HepG2 (cell line): ENCODE measurements at regions not wholly inside any gene's neighbourhood (a gene's known extent, or its start where the extent isn't known, plus 50 kb on each side); places are given as distances from the start of the nearest gene placed in this dataset.

Source experiments
- ATAC-seq: fragments of 200-7000 bp; cut with Tn5 transposase; 3 replicates; pipeline ENCODE4 v1.9.1; 2020; ENCODE audit warnings: mild to moderate bottlenecking, moderate library complexity
- BruUV-seq: library from RNA; stranded (reverse); fragments of 400-500 nt; replicated peaks from 2 replicates; lab custom pipeline; 2021; lab: Mats Ljungman, UMichigan
- CTCF ChIA-PET: fragments of 300-600 bp; formaldehyde crosslinking; extraction: SDS; loops from one replicate; lab custom pipeline; 2021; ENCODE audit warnings: low total read pairs, inconsistent platforms, low intra/inter-chr PET ratio; lab: Yijun Ruan, JAX
- POLR2A ChIA-PET: fragments of 350-600 bp; sonication (Branson Sonifier 250); formaldehyde crosslinking; loops from one replicate; lab custom pipeline; 2020; ENCODE audit warnings: antibody characterized with exemption, inconsistent platforms; lab: Yijun Ruan, JAX
- DNase-seq: peaks from one replicate; pipeline ENCODE4 v3.0.0-alpha.2; 2015; ENCODE audit warnings: low spot score
- FAIRE-seq: peaks from 3 replicates; lab custom pipeline; 2011; peaks lifted over from hg19 to GRCh38; lab: Jason Lieb, UNC
- H2AFZ ChIP-seq: one replicate; pipeline ENCODE4 v1.6.1; 2011; ENCODE audit warnings: low read length, inconsistent platforms
- H3K27ac ChIP-seq: fragments of 300-600 bp; 3 replicates; pipeline ENCODE4 v1.8.0; 2011; ENCODE audit warnings: mixed run types, mild to moderate bottlenecking, mixed read lengths, low read length, inconsistent platforms; ENCODE audit not compliant: insufficient read depth; ENCODE audit errors: extremely low read length
- H3K27me3 ChIP-seq, 2 experiments: fragments of 200-600 bp in 1 of 2; 2 replicates in 1 of 2; 3 replicates in 1 of 2; pipeline versions ENCODE4 v1.6.0 to v1.8.0; 2011; ENCODE audit warnings: low read length in 2 of 2, mild to moderate bottlenecking in 2 of 2, moderate library complexity in 2 of 2, inconsistent platforms in 1 of 2; ENCODE audit not compliant: insufficient read depth in 2 of 2, control insufficient read depth in 1 of 2
- H3K36me3 ChIP-seq, 2 experiments: fragments of 200-600 bp in 1 of 2; replicated peaks in 1 of 2; 2 replicates in 1 of 2; 3 replicates in 1 of 2; pipeline versions ENCODE4 v1.5.1 to v1.8.0; 2011; ENCODE audit warnings: low read length in 2 of 2, inconsistent platforms in 1 of 2; ENCODE audit not compliant: insufficient read depth in 2 of 2, control insufficient read depth in 1 of 2
- H3K4me1 ChIP-seq: 2 replicates; pipeline ENCODE4 v1.5.1; 2012; ENCODE audit warnings: low read length, inconsistent platforms; ENCODE audit not compliant: insufficient read depth
- H3K4me2 ChIP-seq: 2 replicates; pipeline ENCODE4 v1.6.0; 2011; ENCODE audit warnings: low read depth, low read length, inconsistent platforms
- H3K4me3 ChIP-seq, 3 experiments: fragments of 200-600 bp in 1 of 3; sonication (generic), shearing (Covaris generic) in 1 of 3; replicated peaks in 1 of 3; 2 replicates each; pipeline ENCODE4 v1.5.1; 2011 to 2016; ENCODE audit warnings: low read length in 3 of 3, inconsistent platforms in 2 of 3, low read depth in 2 of 3, mild to moderate bottlenecking in 2 of 3, control low read depth in 1 of 3, mixed read lengths in 1 of 3; ENCODE audit not compliant: insufficient read depth in 1 of 3
- H3K79me2 ChIP-seq: one replicate; pipeline ENCODE4 v1.6.1; 2011; ENCODE audit warnings: low read length, inconsistent platforms; ENCODE audit not compliant: insufficient read depth
- H3K9ac ChIP-seq: 2 replicates; pipeline ENCODE4 v1.6.0; 2011; ENCODE audit warnings: mild to moderate bottlenecking, low read depth, low read length, inconsistent platforms; ENCODE audit not compliant: insufficient read depth
- H3K9me3 ChIP-seq: 2 replicates; pipeline ENCODE4 v1.5.1; 2012; ENCODE audit warnings: mild to moderate bottlenecking, low read length
- H4K20me1 ChIP-seq: 2 replicates; pipeline ENCODE4 v1.6.0; 2011; ENCODE audit warnings: inconsistent platforms, mild to moderate bottlenecking, low read length, moderate library complexity; ENCODE audit not compliant: insufficient read depth
- CHD4 ChIP-seq: fragments of 200-600 bp; sonication (generic); IDR thresholded peaks from 2 replicates; pipeline ENCODE4 v1.7.0; 2017; ENCODE audit warnings: mild to moderate bottlenecking, low read length, borderline replicate concordance
- HOXA3 ChIP-seq: sonication (generic); formaldehyde crosslinking; IDR thresholded peaks from 2 replicates; pipeline ENCODE4 v1.5.0; 2020; ENCODE audit warnings: missing genetic modification reagents
- KLF6 ChIP-seq: IDR thresholded peaks from 2 replicates; pipeline ENCODE4 v1.8.0; 2016; ENCODE audit warnings: missing biosample characterization, missing genetic modification reagents
- KMT2A ChIP-seq: sonication (generic); formaldehyde crosslinking; IDR thresholded peaks from 2 replicates; pipeline ENCODE4 v1.4.0; 2020; ENCODE audit warnings: missing genetic modification reagents
- LCORL ChIP-seq, 2 experiments: fragments of 450-650 bp in 1 of 2; sonication (generic) in 1 of 2; formaldehyde crosslinking in 1 of 2; IDR thresholded peaks; 2 replicates each; pipeline versions ENCODE4 v1.5.0 to v1.6.1; 2017 to 2020; ENCODE audit warnings: antibody characterized with exemption in 1 of 2, missing genetic modification reagents in 1 of 2
- NFYC ChIP-seq: IDR thresholded peaks from 2 replicates; pipeline ENCODE4 v1.6.1; 2016; ENCODE audit warnings: missing genetic modification reagents, missing compliant biosample characterization
- RBM22 ChIP-seq: fragments of 200-400 bp; formaldehyde crosslinking; optimal IDR thresholded peaks from 2 replicates; pipeline ENCODE3; 2017; ENCODE audit warnings: mild to moderate bottlenecking, low read length, moderate library complexity
- TBX3 ChIP-seq: fragments of 450-650 bp; IDR thresholded peaks from 2 replicates; pipeline ENCODE4 v1.6.1; 2017; ENCODE audit warnings: antibody characterized with exemption, mild to moderate bottlenecking, inconsistent platforms, borderline replicate concordance
- TOE1 ChIP-seq: sonication (generic); formaldehyde crosslinking; IDR thresholded peaks from 2 replicates; pipeline ENCODE4 v1.4.0; 2020; ENCODE audit warnings: mild to moderate bottlenecking, missing genetic modification reagents
- TP53 ChIP-seq: sonication (generic); formaldehyde crosslinking; conservative IDR thresholded peaks from 2 replicates; pipeline ENCODE4 v1.4.0; 2020; ENCODE audit warnings: missing genetic modification reagents
- ZC3H13 ChIP-seq: sonication (generic); formaldehyde crosslinking; IDR thresholded peaks from 2 replicates; pipeline ENCODE4 v1.8.1; 2023; ENCODE audit warnings: mild to moderate bottlenecking, missing genetic modification reagents, moderate library complexity
- ZNF205 ChIP-seq: IDR thresholded peaks from 2 replicates; pipeline ENCODE4 v1.6.1; 2018; ENCODE audit warnings: missing biosample characterization, missing genetic modification reagents
- ZNF672 ChIP-seq: sonication (generic); formaldehyde crosslinking; IDR thresholded peaks from 2 replicates; pipeline ENCODE4 v1.8.1; 2022; ENCODE audit warnings: missing genetic modification reagents
- ZNF841 ChIP-seq: sonication (generic); formaldehyde crosslinking; IDR thresholded peaks from 2 replicates; pipeline ENCODE4 v1.8.1; 2023; ENCODE audit warnings: missing genetic modification reagents, borderline replicate concordance
- WGBS: methylation state at CpG from one replicate; pipeline ENCODE4 v1.1.6; 2017; ENCODE audit warnings: low lambda C conversion rate; 5-methylcytosine and 5-hydroxymethylcytosine counted together
- in situ Hi-C: cut with HindIII; loops from 2 replicates; pipeline ENCODE4 v1.10.0; 2017; ENCODE audit warnings: low pct_unique_long_range_greater_than_20kb; ENCODE audit not compliant: extremely low pct_ligation_motif_present
- intact Hi-C: fragments of 100-400 bp; cut with micrococcal nuclease; formaldehyde crosslinking; loops from one replicate; pipeline ENCODE4 v1.10.0; 2022; ENCODE audit not compliant: unreplicated experiment
- TF ChIP-seq, protein P1 (sequence below), 2 experiments: sonication (generic) in 1 of 2; formaldehyde crosslinking in 1 of 2; IDR thresholded peaks; 2 replicates each; pipeline versions ENCODE4 v1.4.0 to v1.6.1; 2016 to 2020; ENCODE audit warnings: borderline replicate concordance in 1 of 2, low read depth in 1 of 2, mild to moderate bottlenecking in 1 of 2, missing genetic modification reagents in 1 of 2
- TF ChIP-seq, protein P2 (sequence below): IDR thresholded peaks from 2 replicates; pipeline ENCODE4 v1.6.1; 2016; ENCODE audit warnings: mild to moderate bottlenecking

DNA sequence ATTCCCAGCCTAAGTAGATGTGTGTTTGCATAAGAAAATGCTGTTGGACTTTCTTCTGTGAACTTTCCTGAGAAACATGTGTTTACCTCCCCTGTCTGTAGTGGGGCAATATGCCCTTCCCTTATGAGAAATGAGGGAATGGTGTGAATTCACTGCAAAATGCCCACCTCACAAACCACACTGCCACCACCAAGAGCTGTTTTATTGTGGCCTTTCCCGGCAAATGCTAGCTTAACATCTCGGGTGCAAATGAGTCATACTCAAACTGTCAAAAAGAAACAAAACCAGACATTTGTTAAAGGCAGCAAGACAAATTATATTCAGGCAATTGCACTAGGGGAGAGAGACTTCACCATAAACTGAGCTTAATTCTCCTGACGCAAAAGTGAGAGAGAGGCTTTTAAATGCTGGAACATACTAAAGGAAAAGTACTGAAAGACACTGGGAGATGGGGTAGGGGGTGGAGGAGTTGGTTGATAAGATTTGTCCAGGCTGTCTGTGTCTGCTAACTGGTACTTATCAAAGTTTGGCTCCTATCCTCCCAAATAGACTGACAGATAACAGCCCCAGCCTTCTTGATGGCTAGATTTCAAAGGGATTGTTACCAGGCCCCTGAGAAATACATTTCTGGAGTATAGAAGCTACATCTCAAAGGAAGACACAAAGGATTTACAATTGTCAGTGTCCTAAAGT is 70.9 kb upstream of the OR5AK2 start:
- no peak for DNase-seq
- WGBS, result 44% methylated on average over 3 of the region's 3 CpGs
- no peak overlapping the region for H2AFZ ChIP-seq
- ChIA-PET CTCF (no interaction called here), POLR2A (no interaction called here)
- in situ Hi-C loops, result no loop called here
- intact Hi-C loops, result no loop called here
- no peaks in the 10 kb centered on the region for H4K20me1 ChIP-seq
- no peaks in the 10 kb centered on the region for H3K4me1 ChIP-seq
- H3K9ac ChIP-seq, result no peak overlapping the region
- no peak for FAIRE-seq
- H3K79me2 ChIP-seq, result no peaks in the 10 kb centered on the region
- H3K36me3 ChIP-seq, result no peaks in the 10 kb centered on the region
- H3K9me3 ChIP-seq, result no peaks in the 10 kb centered on the region
- no TSS peak for BruUV-seq
- no peak for ATAC-seq
- H3K4me2 ChIP-seq, result no peak overlapping the region
- no peak overlapping the region for H3K4me3 ChIP-seq
- H3K27me3 ChIP-seq, result no peaks in the 10 kb centered on the region; a peak in 1 of 5 replicates
- H3K27ac ChIP-seq, result no peak overlapping the region
- TF ChIP-seq ZNF205 (CRISPR knock-in tag) (no peak), LCORL (IDR thresholded peaks at IDR 0.05) (no peak), LCORL (CRISPR knock-in tag; IDR thresholded peaks at IDR 0.05) (no peak), TBX3 (no peak), CHD4 (no peak), ZC3H13 (CRISPR knock-in tag) (no peak), KLF6 (CRISPR knock-in tag) (no peak), TOE1 (no peak), RBM22 (no peak), HOXA3 (CRISPR knock-in tag) (no peak), ZNF672 (CRISPR knock-in tag) (no peak), TP53 (CRISPR knock-in tag) (no peak), ZNF841 (CRISPR knock-in tag) (no peak), KMT2A (no peak), NFYC (CRISPR knock-in tag) (no peak)
- TF ChIP-seq, protein P1, sequence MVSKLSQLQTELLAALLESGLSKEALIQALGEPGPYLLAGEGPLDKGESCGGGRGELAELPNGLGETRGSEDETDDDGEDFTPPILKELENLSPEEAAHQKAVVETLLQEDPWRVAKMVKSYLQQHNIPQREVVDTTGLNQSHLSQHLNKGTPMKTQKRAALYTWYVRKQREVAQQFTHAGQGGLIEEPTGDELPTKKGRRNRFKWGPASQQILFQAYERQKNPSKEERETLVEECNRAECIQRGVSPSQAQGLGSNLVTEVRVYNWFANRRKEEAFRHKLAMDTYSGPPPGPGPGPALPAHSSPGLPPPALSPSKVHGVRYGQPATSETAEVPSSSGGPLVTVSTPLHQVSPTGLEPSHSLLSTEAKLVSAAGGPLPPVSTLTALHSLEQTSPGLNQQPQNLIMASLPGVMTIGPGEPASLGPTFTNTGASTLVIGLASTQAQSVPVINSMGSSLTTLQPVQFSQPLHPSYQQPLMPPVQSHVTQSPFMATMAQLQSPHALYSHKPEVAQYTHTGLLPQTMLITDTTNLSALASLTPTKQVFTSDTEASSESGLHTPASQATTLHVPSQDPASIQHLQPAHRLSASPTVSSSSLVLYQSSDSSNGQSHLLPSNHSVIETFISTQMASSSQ (IDR thresholded peaks at IDR 0.05; ENCODE audit: low read depth), result no peak
- TF ChIP-seq, protein P1 (CRISPR knock-in tag; IDR thresholded peaks at IDR 0.05; ENCODE audit: borderline replicate concordance), result no peak
- TF ChIP-seq, protein P2, sequence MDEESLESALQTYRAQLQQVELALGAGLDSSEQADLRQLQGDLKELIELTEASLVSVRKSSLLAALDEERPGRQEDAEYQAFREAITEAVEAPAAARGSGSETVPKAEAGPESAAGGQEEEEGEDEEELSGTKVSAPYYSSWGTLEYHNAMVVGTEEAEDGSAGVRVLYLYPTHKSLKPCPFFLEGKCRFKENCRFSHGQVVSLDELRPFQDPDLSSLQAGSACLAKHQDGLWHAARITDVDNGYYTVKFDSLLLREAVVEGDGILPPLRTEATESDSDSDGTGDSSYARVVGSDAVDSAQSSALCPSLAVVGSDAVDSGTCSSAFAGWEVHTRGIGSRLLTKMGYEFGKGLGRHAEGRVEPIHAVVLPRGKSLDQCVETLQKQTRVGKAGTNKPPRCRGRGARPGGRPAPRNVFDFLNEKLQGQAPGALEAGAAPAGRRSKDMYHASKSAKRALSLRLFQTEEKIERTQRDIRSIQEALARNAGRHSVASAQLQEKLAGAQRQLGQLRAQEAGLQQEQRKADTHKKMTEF, result no peak
- TF ChIP-seq, all 625 proteins: peak for 0
